Muscle of back (tissue), 3 donors: ENCODE measurements at regions not wholly inside any gene's neighbourhood (a gene's known extent, or its start where the extent isn't known, plus 50 kb on each side); places are given as distances from the start of the nearest gene placed in this dataset.
"Not testable (repeated sequence)": the region's sequence is repeated elsewhere in the genome, so short reads cannot be mapped to it uniquely, and the experiment has no call there.

Experiments
- DNase-seq, 3 donors: peaks; one replicate each; pipeline versions ENCODE4 v3.0.0 to v3.0.0-alpha.2; 2013

DNA sequence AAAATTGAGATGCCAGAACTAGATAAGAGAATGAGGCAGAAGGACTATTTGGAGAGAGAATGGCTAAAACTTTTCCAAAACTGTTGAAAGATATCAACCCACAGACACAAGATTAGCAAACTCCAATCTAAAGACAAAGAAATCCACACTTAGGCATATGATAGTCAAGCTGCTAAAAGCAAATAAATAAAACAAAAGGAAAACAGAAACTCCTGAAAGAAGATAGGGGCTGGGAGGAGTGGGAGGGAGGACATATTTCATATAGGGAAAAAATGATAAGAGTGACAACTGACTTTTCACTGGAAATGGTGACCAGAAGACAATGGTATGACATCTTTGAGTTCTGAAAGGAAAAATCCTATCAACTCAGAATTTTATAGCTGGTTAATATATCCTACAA, 105.4 kb upstream of the ADO start:
- DNase-seq = no peak

DNA sequence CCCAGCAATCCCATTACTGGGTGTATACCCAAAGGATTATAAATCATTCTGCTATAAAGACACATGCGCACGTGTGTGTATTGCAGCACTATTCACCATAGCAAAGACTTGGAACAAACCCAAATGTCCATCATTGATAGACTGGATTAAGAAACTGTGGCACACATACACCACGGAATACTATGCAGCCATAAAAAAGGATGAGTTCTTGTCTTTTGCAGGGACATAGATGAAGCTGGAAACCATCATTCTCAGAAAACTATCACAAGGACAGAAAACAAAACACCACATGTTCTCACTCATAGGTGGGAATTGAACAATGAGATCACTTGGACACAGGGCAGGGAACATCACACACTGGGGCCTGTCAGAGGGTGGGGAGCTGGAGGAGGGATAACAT, 100.4 kb upstream of the ADO start:
- DNase-seq = not testable (repeated sequence)

DNA sequence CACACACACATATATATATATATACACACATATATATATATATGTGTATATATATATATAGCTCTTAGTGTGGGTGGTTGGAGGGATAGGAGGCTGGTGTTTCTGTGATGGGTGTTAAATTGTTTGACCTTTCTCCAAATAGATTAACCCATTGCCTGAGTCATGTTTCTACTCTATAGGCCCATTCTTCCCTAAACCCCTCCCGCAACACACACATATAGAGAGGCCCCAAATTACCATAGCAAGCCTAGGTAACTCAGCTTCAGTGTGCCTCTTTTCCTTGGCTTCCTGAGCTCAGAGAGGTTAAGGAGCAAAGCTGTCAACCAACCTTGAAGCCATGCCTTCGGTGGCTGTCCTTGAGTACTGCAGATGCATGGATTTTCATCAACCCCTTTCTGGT, 98.7 kb upstream of the ADO start:
- DNase-seq = no peak

DNA sequence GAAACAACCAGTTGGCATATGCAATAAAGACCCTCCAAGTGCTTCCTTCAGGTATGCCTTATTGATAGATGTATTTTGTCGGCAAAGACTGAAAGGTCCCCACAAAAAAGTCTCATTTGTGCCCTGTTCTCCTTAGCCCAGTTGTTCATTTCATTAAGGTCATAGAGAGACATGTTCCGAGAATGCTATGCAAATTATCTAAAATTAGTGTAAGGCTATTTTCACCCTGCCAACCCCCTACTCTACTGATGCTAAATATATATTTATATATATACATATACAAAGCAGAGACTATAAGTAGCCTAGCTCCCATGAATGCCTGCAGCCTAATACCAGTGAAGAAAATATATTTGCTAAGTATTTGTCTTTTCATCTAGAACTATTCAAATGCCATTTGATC, 96.7 kb upstream of the ADO start:
- no peak for DNase-seq

DNA sequence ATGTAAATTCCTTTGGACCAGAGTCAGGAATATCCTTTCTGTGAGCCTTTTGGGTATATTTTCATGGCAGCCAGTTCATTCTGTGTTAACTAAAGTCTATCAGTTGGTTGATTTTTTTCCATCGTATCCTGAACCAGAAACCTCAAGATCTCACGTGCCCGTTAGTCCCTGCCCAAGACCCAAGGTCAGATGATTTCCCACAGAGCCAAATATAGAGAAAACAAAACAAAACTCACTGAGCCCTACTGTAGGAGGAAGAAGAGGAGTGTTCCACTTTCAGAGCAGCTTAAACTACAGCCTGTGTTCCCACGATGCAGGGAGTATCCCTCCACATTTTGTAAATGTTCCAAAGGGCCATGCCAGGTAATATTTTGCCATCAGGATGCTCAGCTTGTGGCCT, 96.0 kb upstream of the ADO start:
- DNase-seq = peak in 1 of 3 donors; percentile 31

DNA sequence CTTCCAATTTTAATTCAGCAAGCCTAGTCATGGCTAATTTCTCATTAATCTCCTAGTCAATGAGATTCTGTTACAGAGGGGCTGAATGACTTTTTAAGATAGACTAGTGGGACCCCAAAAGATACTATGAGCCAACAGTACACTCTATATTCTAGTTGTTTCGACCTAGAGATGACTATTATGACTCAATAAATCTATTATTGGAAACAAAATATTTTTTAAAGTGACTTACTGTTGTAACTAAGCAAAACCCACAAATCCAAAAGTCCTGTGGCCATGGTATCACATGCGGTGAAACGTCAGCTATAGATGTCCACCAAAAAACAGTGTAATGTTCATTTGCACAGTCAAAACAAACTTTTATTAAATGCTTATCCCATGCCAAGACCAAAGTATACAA, 95.3 kb upstream of the ADO start:
- DNase-seq = no peak

DNA sequence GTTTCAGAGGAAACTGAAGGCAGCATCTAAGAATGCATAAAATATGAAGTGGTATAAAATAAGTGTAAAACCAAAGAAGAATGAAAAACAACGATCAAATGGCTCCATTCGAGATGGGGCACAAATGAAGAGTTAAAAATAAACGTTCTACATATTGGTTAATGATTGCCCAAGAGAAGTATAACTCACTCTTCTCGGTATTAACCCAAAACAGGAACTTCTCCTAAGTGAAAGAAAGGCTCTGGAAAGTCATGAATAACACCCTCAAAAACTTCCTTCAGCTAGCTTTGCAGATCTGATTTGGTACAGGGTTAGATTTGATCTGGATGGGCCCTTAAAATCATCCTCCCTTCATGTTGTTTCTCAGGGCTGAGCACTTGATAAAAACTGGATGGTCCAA, 94.3 kb upstream of the ADO start:
- DNase-seq = no peak

DNA sequence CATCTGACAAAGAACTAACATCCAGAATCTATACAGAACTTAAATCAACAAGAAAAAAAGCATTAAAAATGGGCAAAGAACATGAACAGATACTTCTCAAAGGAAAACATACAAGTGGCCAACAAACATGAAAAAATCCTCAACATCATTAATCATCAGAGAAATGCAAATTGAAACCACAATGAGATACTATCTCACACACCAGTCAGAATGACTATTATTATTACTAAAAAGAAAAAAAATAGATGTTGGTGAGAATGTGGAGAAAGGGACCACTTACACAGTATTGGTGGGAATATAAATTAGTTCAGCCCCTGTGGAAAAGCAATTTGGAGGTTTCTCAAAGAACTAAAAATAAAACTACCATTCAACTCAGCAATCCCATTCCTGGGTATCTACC, 89.1 kb upstream of the ADO start:
- DNase-seq = no peak

DNA sequence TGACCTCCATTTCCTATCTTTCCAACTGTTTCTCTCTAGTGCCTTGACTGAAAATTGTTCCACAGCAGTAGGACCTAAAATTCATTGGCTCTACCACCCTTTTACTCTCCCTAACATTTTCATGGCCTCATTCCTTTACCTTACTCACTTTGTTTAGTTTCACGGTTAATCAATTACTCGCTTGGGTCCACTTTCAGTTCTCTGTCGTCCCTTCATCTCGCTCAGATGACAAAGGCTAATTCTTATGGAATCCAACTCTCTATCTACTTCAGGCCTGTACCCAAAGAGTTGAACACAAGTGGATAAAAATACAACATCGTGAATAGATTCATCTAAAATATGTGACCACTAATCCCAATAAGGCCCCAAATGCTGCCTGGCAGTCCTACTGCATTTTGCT, 85.9 kb upstream of the ADO start:
- DNase-seq = no peak

DNA sequence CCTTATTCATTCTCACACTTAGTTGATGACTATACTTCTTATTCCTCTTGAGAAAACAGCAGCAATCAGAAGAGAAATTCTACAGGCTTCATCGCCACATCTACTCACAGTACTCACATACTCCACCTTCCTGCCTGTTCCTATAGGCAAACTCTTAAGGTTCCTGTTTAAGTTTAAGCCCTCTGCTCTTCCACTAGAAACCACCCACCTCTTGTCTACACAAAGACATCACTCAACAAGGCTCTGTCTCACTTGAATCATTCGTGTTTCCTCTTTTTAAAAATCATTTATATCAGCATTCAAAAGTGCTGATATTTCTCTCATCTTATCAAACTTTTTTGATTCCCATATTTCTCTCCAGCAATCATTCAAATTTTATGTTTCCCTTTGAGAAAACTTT, 85.5 kb upstream of the ADO start:
- DNase-seq = no peak

DNA sequence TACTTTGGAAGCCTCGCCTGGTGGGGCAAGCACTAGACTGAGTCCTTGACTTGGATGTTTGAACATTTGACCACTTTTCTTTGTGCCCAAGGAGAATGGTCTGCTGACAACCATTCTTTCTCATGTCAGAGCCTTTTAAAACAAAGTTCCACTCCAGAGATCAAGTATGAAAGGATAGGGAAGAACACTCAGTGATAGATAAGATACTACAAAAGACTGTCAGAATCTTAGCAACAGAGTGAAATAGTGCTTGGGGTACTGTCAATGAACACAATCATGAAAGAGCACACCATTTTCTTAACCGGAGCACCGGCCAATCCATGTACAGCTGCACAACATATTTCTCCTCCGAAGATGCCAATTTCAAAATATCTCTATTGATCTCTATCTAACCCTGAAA, 82.8 kb upstream of the ADO start:
- DNase-seq = no peak

DNA sequence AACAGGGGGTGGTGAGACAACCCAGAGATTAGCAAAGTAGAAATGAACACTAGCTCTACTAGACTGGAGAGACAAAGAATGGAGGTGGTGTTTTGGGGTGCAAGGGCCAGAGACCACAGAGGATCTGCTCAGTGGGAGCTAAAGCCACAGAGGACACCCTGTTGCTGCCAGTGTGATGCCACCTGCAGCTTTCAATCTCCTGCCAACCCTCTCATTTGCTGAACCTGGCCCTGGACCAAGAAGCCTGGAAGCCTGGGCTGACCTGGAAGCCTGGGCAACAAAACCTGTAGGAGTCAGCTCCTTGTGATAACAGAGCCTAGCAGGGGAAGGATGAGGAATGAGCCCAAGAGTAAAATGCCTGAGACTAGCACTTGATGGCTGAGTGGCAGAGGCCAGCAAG, 81.1 kb upstream of the ADO start:
- no peak for DNase-seq

DNA sequence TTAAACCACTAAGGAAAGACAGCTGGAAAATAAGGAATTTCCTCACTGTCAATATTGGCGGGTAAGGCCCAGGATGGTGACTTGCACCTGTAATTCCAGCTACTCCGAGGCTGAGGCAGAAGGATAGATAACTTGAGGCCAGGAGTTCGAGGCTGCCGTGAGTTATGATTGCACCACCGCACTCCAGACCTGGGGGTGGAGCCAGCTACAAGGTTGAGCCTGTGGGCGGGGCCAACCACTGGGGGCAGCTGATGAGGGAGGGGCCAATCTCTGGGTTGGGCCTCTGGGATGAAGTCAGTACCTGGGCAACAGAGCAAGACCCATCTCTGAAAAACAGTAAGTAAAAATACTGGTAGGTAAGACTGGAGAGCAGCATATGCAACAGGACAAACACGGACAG, 80.1 kb upstream of the ADO start:
- DNase-seq = no peak

DNA sequence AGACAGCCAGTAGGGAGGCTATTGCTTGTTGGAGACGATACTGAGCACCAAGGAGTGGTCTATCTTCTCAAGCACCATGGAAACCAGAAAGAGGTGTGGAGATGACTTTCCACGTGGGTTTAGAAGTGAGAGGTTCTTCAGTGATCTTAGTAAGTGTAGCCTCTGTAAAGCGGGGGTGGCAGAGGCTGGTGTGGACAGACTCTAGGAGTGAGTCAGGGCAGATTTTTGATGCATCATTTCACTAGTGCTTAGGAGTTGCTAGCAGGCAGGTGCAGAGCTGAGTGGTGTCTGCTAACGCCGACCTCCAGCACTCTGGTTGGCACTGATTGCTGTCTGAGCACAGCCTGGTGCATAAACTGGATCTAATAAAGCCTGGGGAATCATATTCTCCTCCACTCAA, 78.4 kb upstream of the ADO start:
- DNase-seq = no peak

DNA sequence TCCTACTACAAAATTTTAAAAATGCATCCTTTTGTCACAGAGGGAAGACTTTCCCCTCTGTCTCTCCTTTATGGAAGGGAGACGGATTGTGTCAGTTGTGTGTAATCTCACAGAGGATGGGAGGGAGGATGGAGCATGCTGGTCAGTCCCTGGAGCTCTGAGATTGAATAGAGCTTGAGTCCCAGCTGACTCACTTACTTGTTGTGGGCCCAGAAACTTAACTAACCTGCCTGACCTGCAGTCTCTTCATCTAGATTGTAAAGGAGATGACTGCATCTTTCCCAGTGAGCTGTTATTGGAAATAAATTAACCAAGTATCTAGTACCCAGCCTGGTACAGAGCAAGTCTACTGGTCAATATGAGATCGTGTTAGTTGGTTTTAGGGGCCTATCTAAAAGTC, 77.9 kb upstream of the ADO start:
- DNase-seq = no peak

DNA sequence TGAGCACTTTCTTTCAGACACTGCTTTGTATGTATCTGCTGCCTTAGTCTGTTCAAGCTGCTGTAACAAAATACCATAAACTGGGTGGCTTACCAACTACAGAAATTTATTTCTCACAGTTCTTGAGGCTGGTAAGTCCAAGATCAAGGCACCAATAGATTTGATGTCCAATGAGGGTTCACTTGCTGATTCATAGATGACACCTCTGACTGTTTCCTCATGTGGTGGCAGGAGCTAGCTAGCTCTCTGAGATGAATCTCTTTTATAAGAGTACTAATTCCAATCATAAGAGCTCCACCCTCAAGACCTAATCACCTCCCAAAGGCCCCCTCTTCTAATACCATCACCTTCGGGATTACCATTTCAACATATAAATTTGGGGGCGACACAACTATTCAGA, 76.6 kb upstream of the ADO start:
- DNase-seq = no peak

DNA sequence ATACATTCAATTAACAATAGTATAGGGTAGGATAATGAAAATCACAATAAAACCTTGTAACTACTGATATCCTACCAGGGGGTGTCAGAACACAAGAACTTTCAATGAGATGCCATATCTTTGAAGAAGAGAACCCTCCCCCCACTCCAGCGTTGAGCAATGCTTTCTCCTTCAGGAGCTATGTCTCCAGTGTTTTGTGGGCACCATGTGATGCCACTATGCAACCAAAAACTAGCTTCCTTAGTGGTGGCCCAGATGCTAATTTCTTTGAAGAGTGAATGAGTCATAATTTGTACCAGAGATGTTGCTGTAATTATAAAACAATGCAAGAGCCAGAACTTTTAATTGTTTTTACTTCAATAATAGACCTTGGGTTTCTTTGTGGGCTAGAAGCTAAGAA, 76.0 kb upstream of the ADO start:
- DNase-seq = no peak

DNA sequence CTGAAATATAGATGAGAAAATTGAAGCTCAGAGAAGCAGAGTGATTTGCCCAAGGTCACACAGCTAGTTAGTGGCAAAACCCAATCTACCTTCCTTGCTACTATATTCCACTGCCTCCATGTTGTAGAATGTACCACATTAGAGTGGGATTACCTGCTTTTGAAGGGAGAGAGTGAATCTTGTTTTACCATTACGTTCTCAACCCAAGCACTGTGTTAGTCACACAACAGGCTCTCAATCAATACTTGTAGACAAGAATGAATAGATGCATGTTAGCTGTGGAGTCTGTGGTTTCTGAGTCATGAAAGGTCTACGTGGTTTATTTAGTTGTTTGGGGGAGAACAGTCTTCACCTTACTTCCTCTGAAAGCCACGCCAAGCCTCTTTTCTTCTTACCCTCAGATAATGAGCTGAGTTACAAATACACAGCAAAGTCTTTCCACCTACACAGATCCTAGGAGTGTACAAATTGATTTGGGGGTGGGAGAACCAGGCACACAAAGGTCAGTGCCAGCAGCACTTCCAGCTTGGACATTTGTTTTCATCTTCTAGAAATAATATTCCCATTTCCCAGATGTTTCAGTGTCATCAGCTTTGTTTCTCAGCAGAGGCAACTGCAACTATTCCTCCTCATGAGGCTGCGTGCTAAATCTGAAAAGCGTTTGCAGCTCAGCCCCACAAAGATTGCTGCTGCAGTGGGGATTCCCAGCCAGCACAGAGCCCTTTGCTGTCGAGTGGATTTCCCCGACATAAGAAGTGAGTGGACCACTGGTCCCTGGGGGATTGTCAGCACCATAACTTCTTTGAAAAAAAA, 71.5 kb upstream of the ADO start:
- peak in 1 of 3 donors; percentile 52 for DNase-seq

DNA sequence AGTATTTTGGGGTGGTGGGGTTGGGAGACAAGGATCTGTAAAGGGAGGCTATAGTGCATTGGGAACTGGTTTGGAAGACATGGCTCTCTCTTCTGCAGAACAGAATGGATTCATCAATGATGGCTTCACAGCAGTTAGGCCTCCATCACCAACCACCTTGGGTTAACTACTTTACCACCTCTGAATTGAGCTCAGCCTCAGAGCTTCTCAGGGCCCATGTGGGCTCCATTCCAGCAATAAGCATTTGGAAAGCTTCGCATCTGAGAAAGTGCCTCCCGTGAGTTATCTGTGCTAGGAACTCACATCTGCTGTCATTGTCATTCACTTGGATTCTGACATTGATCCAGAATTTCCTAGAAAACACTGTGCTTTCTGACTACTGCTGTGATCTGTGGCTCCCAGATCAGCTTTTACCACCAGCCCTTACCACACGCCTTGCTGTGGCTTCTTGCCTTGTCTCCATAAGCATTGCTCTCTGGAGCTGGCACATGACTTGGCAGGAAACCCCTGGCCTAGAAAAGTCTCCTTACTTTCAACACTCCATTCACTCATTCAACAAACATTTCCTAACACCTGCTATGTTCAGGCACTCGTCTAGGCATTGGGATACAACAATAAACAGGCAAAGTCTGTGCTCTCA, 70.7 kb upstream of the ADO start:
- DNase-seq = no peak

DNA sequence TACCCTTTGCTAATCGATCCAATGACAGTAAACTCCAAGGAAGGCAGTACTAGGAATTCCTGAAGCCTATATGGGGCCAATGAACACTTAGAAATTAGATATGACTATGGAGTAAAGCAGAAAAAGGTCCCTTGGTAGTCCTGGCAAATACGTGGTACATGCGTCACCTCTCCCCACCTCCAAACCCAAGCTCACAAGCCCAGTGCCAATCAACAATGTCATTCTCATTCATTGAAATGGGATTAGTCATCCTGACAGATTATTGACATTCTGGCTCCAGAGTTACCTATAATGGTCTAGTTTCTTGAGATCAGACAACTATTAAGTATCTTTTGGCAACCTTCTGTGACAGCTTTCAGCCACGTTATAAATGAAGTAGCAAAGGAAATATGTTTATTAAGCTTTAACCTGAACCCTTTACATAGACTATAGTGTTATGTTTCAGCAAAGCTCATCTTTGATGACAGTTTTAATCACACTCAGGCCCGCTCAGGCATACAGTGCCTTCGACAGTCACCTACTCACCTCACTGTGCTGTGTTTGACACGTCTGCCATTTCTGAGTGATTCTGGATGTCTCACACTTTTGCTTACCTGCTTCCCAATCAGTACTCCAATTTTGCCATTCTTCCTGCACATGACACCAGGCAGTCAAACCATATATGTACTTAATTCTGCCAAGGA, 69.6 kb upstream of the ADO start:
- DNase-seq = no peak

DNA sequence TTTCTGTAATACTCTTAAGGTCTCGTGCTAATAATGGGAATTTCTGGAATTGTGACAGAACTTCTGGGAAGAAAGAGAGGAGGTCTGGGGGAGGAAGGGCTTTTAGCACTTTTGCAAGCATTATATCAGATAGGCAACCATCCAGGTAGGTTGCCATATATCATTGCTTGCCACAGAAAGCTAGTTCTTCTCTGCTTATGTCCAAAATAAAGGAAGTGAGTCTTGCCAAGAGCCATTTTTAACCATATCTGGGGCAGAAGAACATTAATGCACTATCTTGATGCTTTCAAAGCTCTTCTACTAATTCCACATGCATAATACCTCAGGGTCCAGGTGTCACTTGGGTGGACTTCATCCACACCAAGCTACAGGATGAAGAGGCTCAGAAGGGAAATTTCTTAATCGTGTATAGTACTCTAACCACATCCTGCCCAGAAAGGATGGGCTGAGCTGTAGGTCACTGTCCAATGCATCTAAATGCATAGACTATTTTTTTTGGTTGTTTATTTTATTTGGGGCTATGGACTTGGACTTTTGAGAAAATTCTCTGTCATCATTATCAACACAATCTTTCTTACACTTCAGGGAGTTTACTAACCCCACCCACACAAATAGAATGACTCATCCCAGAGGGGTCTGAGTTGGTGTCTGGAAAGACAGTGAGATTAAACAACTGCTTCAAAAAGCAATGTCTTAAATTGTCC, 68.9 kb upstream of the ADO start:
- DNase-seq = no peak

DNA sequence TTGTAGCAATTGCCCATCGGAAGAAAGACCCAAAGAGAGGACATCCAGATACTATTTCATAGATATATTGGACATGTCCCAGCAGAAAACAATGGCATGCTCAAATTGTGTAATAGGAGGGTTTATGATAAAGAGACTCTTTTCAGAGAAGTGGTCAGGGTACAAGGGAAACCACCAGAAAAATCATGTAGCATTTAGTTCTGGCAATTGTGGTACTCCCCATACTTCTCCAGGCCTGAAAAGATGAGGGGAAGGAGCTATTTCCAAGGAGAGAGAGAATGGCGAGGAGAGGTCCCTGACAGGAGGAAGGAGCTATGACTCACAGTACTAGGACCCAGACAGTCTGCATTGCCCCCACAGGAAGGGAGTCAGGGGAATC, 68.4 kb upstream of the ADO start:
- no peak for DNase-seq

DNA sequence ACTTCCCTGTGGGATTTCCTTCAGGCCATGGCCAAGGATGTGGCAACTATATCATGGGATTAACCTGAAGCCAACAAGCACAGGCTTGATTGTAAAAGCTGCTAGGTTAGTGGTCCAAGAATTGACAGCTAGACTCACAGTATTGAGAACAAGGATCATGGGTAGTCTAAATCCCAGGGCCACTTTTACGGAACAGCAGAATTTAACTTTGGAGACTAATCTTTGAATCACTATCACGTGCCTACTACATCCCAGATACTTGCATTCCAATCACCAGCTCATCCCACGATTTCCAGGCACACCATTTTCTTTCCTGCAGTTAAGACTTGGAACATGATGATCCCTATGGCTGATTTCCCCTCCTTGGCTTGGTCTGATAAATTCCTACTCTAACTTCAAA, 65.6 kb upstream of the ADO start:
- no peak for DNase-seq
